IMR-90 (cell line): ENCODE measurements at regions not wholly inside any gene's neighbourhood (a gene's known extent, or its start where the extent isn't known, plus 50 kb on each side); places are given as distances from the start of the nearest gene placed in this dataset.

Source experiments
- ATAC-seq: fragments of 200-7000 bp; cut with Tn5 transposase; 2 replicates; pipeline ENCODE4 v1.9.1; 2020; ENCODE audit warnings: low read depth, mild to moderate bottlenecking, moderate library complexity
- BruUV-seq: library from RNA; stranded (reverse); fragments of 400-500 nt; replicated peaks from 2 replicates; lab custom pipeline; 2021; lab: Mats Ljungman, UMichigan
- CTCF ChIA-PET: fragments of 300-600 bp; formaldehyde crosslinking; extraction: SDS; loops from one replicate; lab custom pipeline; 2021; ENCODE audit warnings: antibody characterized with exemption; lab: Yijun Ruan, JAX
- POLR2A ChIA-PET: fragments of 300-600 bp; sonication (Branson Sonifier 250); formaldehyde crosslinking; loops from one replicate; lab custom pipeline; 2022; ENCODE audit warnings: antibody characterized with exemption; ENCODE audit not compliant: unreplicated experiment; lab: Charles Lee
- DNase-seq: peaks from one replicate; pipeline ENCODE4 v3.0.0; 2013
- H2AFZ ChIP-seq: replicated peaks from 2 replicates; pipeline ENCODE3; 2013; ENCODE audit warnings: low read length, mild to moderate bottlenecking; ENCODE audit not compliant: poor library complexity
- H2AK5ac ChIP-seq: 2 replicates; pipeline ENCODE4 v1.6.1; 2013; ENCODE audit warnings: low read depth, low read length, inconsistent platforms
- H2AK9ac ChIP-seq: replicated peaks from 2 replicates; pipeline ENCODE3; 2013; ENCODE audit warnings: mild to moderate bottlenecking, low read depth, low read length, moderate library complexity; ENCODE audit not compliant: poor library complexity
- H2BK120ac ChIP-seq: 2 replicates; pipeline ENCODE4 v1.6.1; 2013; ENCODE audit warnings: low read depth, low read length, inconsistent platforms
- H2BK15ac ChIP-seq: 3 replicates; pipeline ENCODE4 v1.6.1; 2013; ENCODE audit warnings: low read depth, low read length, inconsistent platforms
- H2BK20ac ChIP-seq: 2 replicates; pipeline ENCODE4 v1.6.1; 2013; ENCODE audit warnings: low read depth, mild to moderate bottlenecking, inconsistent platforms, low read length, moderate library complexity
- H2BK5ac ChIP-seq: 2 replicates; pipeline ENCODE4 v1.6.1; 2013; ENCODE audit warnings: mild to moderate bottlenecking, low read depth, low read length, inconsistent platforms; ENCODE audit not compliant: poor library complexity, severe bottlenecking
- H3K14ac ChIP-seq: replicated peaks from 2 replicates; pipeline ENCODE4 v1.6.1; 2013; ENCODE audit warnings: low read depth, low read length, inconsistent platforms
- H3K18ac ChIP-seq: 2 replicates; pipeline ENCODE4 v1.6.1; 2013; ENCODE audit warnings: low read depth, low read length, control low read depth
- H3K23ac ChIP-seq: 2 replicates; pipeline ENCODE4 v1.6.1; 2013; ENCODE audit warnings: low read depth, low read length, inconsistent platforms
- H3K27ac ChIP-seq: 2 replicates; pipeline ENCODE4 v1.5.1; 2013; ENCODE audit warnings: mild to moderate bottlenecking, control low read depth, low read length; ENCODE audit not compliant: insufficient read depth
- H3K27me3 ChIP-seq: 2 replicates; pipeline ENCODE4 v1.6.1; 2013; ENCODE audit warnings: low read length; ENCODE audit not compliant: control insufficient read depth, insufficient read depth
- H3K36me3 ChIP-seq: 2 replicates; pipeline ENCODE4 v1.6.1; 2013; ENCODE audit warnings: low read length, mixed read lengths; ENCODE audit not compliant: control insufficient read depth, insufficient read depth
- H3K4ac ChIP-seq: 2 replicates; pipeline ENCODE4 v1.6.1; 2013; ENCODE audit warnings: low read depth, low read length, inconsistent platforms
- H3K4me1 ChIP-seq: 2 replicates; pipeline ENCODE4 v1.6.1; 2013; ENCODE audit warnings: low read length, mixed read lengths; ENCODE audit not compliant: control insufficient read depth, insufficient read depth
- H3K4me2 ChIP-seq: 2 replicates; pipeline ENCODE4 v1.6.1; 2013; ENCODE audit warnings: low read depth, mild to moderate bottlenecking, control low read depth, low read length, moderate library complexity
- H3K4me3 ChIP-seq: 2 replicates; pipeline ENCODE4 v1.5.1; 2013; ENCODE audit warnings: low read depth, mild to moderate bottlenecking, control low read depth, low read length, moderate library complexity; ENCODE audit not compliant: insufficient read depth
- H3K56ac ChIP-seq: 2 replicates; pipeline ENCODE4 v1.6.1; 2013; ENCODE audit warnings: low read length, inconsistent platforms; ENCODE audit not compliant: insufficient read depth; ENCODE audit errors: extremely low read depth
- H3K79me1 ChIP-seq, 2 experiments: 2 replicates each; pipeline ENCODE4 v1.6.1; 2013; ENCODE audit warnings: low read length in 2 of 2, inconsistent platforms in 1 of 2, low read depth in 1 of 2
- H3K9ac ChIP-seq: 2 replicates; pipeline ENCODE4 v1.6.1; 2013; ENCODE audit warnings: low read depth, low read length, control low read depth
- H3K9me1 ChIP-seq: 2 replicates; pipeline ENCODE4 v1.6.1; 2013; ENCODE audit warnings: low read length, inconsistent platforms; ENCODE audit not compliant: insufficient read depth
- H3K9me3 ChIP-seq: 2 replicates; pipeline ENCODE4 v1.6.1; 2013; ENCODE audit warnings: low read length; ENCODE audit not compliant: control insufficient read depth, insufficient read depth
- H4K20me1 ChIP-seq: 2 replicates; pipeline ENCODE4 v1.6.1; 2013; ENCODE audit warnings: low read length, inconsistent platforms; ENCODE audit not compliant: insufficient read depth
- H4K5ac ChIP-seq: 2 replicates; pipeline ENCODE4 v1.6.1; 2013; ENCODE audit warnings: mild to moderate bottlenecking, low read depth, low read length, control low read depth
- H4K8ac ChIP-seq, 2 experiments: 2 replicates each; pipeline ENCODE4 v1.6.1; 2013; ENCODE audit warnings: low read depth in 2 of 2, low read length in 2 of 2, control low read depth in 1 of 2, inconsistent platforms in 1 of 2
- H4K91ac ChIP-seq: 2 replicates; pipeline ENCODE4 v1.6.1; 2013; ENCODE audit warnings: low read depth, low read length, inconsistent platforms; ENCODE audit not compliant: insufficient read depth
- CEBPB ChIP-seq: IDR thresholded peaks from 2 replicates; pipeline ENCODE4 v1.6.1; 2012; ENCODE audit warnings: low read depth, low read length, improper control_type of control experiment
- FOS ChIP-seq: fragments of 150-350 bp; IDR thresholded peaks from 2 replicates; pipeline ENCODE4 v1.6.1; 2016; ENCODE audit warnings: low read depth, low read length
- MAFK ChIP-seq: IDR thresholded peaks from 2 replicates; pipeline ENCODE4 v1.6.1; 2012; ENCODE audit warnings: low read depth, low read length, improper control_type of control experiment
- MAZ ChIP-seq: IDR thresholded peaks from 2 replicates; pipeline ENCODE4 v1.6.1; 2012; ENCODE audit warnings: low read depth, mild to moderate bottlenecking, low read length, improper control_type of control experiment, moderate library complexity, borderline replicate concordance
- MXI1 ChIP-seq: IDR thresholded peaks from 2 replicates; pipeline ENCODE4 v1.6.1; 2012; ENCODE audit warnings: low read depth, mild to moderate bottlenecking, low read length, moderate library complexity, borderline replicate concordance
- NFE2L2 ChIP-seq: fragments of 150-350 bp; IDR thresholded peaks from 2 replicates; pipeline ENCODE4 v1.6.1; 2016; ENCODE audit warnings: low read depth, mild to moderate bottlenecking, low read length
- POLR2A ChIP-seq: IDR thresholded peaks from 2 replicates; pipeline ENCODE4 v1.6.1; 2012; ENCODE audit warnings: mild to moderate bottlenecking, low read depth, low read length
- RFX5 ChIP-seq: IDR thresholded peaks from 2 replicates; pipeline ENCODE4 v1.8.0; 2012; ENCODE audit warnings: low read depth, mild to moderate bottlenecking, low read length, moderate library complexity
- WGBS, 2 experiments: methylation state at CpG; one replicate each; pipeline versions ENCODE4 v1.1.5 to v1.1.7; 2013; ENCODE audit warnings: missing lambda C conversion rate in 2 of 2; ENCODE audit not compliant: insufficient read length in 1 of 2; ENCODE audit errors: extremely low coverage in 2 of 2; 5-methylcytosine and 5-hydroxymethylcytosine counted together
- dilution Hi-C: fragments of 300-500 bp; cut with HindIII; formaldehyde crosslinking; loops from one replicate; pipeline ENCODE4 v1.14.3; 2018; ENCODE audit warnings: low sequenced_read_pairs; ENCODE audit not compliant: unreplicated experiment
- in situ Hi-C: fragments of 300-500 bp; cut with MboI; formaldehyde crosslinking; loops from 3 replicates; pipeline ENCODE4 v1.14.3; 2019; ENCODE audit warnings: low sequenced_read_pairs, inconsistent platforms, mixed read lengths
- intact Hi-C: fragments of 100-400 bp; cut with micrococcal nuclease; formaldehyde crosslinking; loops from 2 replicates; pipeline ENCODE4 v1.10.0; 2022

DNA sequence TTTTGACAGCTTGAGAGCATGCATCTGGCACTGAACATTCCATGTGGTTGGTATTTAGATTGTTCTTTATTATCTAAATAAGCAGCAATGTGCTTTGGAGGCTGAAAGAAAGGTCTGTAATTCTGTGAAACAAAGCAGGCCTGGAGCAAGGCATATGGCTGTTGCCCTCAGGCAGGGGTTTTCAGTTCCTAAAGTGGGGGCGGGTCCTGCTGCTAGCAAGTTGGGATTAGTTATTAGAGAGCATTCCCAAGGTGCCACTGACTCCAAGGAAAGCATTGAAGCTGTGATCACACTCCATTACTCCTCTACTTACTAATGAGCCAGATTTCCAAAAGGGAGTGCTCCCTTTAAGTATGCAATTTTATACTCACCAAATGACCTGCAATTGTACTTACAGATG lies 432.2 kb downstream of the OLFM4 start:
- ATAC-seq: no peak
- Histone ChIP-seq H3K27me3 (no peaks in the 10 kb centered on the region), H2BK120ac (no peak overlapping the region), H3K4me3 (no peak overlapping the region), H4K20me1 (no peaks in the 10 kb centered on the region), H3K14ac (no peak overlapping the region), H3K18ac (no peak overlapping the region), H3K36me3 (no peaks in the 10 kb centered on the region), H4K5ac (no peak overlapping the region), H3K27ac (no peak overlapping the region), H3K9me1 (no peaks in the 10 kb centered on the region), H2AK5ac (no peak overlapping the region), H3K23ac (no peak overlapping the region), H3K4me1 (no peaks in the 10 kb centered on the region), H3K9me3 (peaks cover 4% of the 10 kb centered on the region), H2AK9ac (no peak overlapping the region), H4K91ac (no peak overlapping the region), H3K4me2 (no peak overlapping the region), H2BK20ac (no peak overlapping the region), H3K79me1 (no peaks in the 10 kb centered on the region), H3K9ac (no peak overlapping the region), H2BK15ac (no peak overlapping the region), H4K8ac (no peak overlapping the region), H2BK5ac (no peak overlapping the region), H3K56ac (no peak overlapping the region), H2AFZ (no peak overlapping the region), H3K4ac (no peak overlapping the region)
- no TSS peak for BruUV-seq
- ChIA-PET POLR2A (no interaction called here), CTCF (no interaction called here)
- intact Hi-C loops (no loop called here), in situ Hi-C loops (no loop called here), dilution Hi-C loops (no loop called here)
- TF ChIP-seq NFE2L2: no peak
- no peak for TF ChIP-seq MAFK
- TF ChIP-seq CEBPB: no peak
- TF ChIP-seq MXI1: no peak
- no peak for TF ChIP-seq MAZ
- no peak for TF ChIP-seq FOS
- TF ChIP-seq RFX5: no peak
- no peak for TF ChIP-seq POLR2A
- WGBS, 2 experiments: no CpG with 5 or more reads among the region's 1 CpG
- DNase-seq: no peak
